Left lung (tissue), 4 donors: ENCODE measurements at regions not wholly inside any gene's neighbourhood (a gene's known extent, or its start where the extent isn't known, plus 50 kb on each side); places are given as distances from the start of the nearest gene placed in this dataset.

Source experiments
- ATAC-seq: fragments of 200-7000 bp; cut with Tn5 transposase; one replicate; pipeline ENCODE4 v1.9.1; 2020; ENCODE audit warnings: moderate library complexity
- DNase-seq, 4 donors: peaks; one replicate each; pipeline ENCODE4 v3.0.0-alpha.2; 2013 to 2020
- H3K27ac ChIP-seq, 2 donors: fragments of 200-600 bp; sonication (generic) in 1 of 2; one replicate each; pipeline versions ENCODE4 v1.5.0 to v1.8.0; 2020 to 2021
- H3K27me3 ChIP-seq, 2 donors: fragments of 200-600 bp; sonication (generic) in 1 of 2; one replicate each; pipeline versions ENCODE4 v1.5.0 to v1.8.0; 2020 to 2021
- H3K36me3 ChIP-seq, 2 donors: fragments of 200-600 bp; sonication (generic) in 1 of 2; one replicate each; pipeline versions ENCODE4 v1.5.0 to v1.8.0; 2020 to 2021
- H3K4me1 ChIP-seq, 2 donors: fragments of 200-600 bp; one replicate each; pipeline ENCODE4 v1.8.0; 2021
- H3K4me3 ChIP-seq, 2 donors: fragments of 200-600 bp; sonication (generic) in 1 of 2; one replicate each; pipeline versions ENCODE4 v1.5.0 to v1.8.0; 2020 to 2021; ENCODE audit warnings: mild to moderate bottlenecking in 1 of 2
- H3K9me3 ChIP-seq, 2 donors: fragments of 200-600 bp; sonication (generic) in 1 of 2; one replicate each; pipeline versions ENCODE4 v1.5.0 to v1.8.0; 2020 to 2021
- CTCF ChIP-seq, 2 donors: fragments of 200-600 bp; sonication (generic) in 1 of 2; IDR thresholded peaks; one replicate each; pipeline versions ENCODE4 v1.5.0 to v1.8.0; 2021; ENCODE audit warnings: antibody characterized with exemption in 2 of 2
- intact Hi-C, 2 donors: fragments of 100-400 bp; cut with DNase I; formaldehyde crosslinking; loops; one replicate each; pipeline versions ENCODE4 v1.11.2 to v1.14.2; 2022
- donor health status: DM: no; HTN: yes; CAD: no.
- donor health status: DM: no; HTN: no; CAD: no.

GRCh38 chr3:152156880-152157279 is 111.8 kb upstream of the MBNL1 start:
- Histone ChIP-seq H3K4me3 (no peak overlapping the region), H3K36me3 (no peaks in the 10 kb centered on the region), H3K4me1 (no peaks in the 10 kb centered on the region), H3K27ac (no peak overlapping the region), H3K9me3 (peaks cover 0 to 6% of the 10 kb centered on the region in 2 donors), H3K27me3 (no peaks in the 10 kb centered on the region)
- no peak for TF ChIP-seq CTCF (IDR thresholded peaks at IDR 0.05)
- ATAC-seq, result no peak
- DNase-seq, result no peak
- intact Hi-C loops, result no loop called here

- H3K36me3 ChIP-seq, result no peaks in the 10 kb centered on the region
- intact Hi-C loops, result no loop called here
- ATAC-seq, result no peak
- no peak for DNase-seq
- no peaks in the 10 kb centered on the region for H3K4me1 ChIP-seq
- H3K27ac ChIP-seq, result no peak overlapping the region
- no peaks in the 10 kb centered on the region for H3K27me3 ChIP-seq
- TF ChIP-seq CTCF (IDR thresholded peaks at IDR 0.05), result no peak
- H3K9me3 ChIP-seq, result peaks cover 0 to 5% of the 10 kb centered on the region in 2 donors
- no peak overlapping the region for H3K4me3 ChIP-seq
Observed at GRCh38 chr3:152157337-152157736, 111.4 kb upstream of the MBNL1 start.

- TF ChIP-seq CTCF (IDR thresholded peaks at IDR 0.05), result no peak
- Histone ChIP-seq H3K36me3 (no peaks in the 10 kb centered on the region), H3K27ac (no peak overlapping the region), H3K27me3 (no peaks in the 10 kb centered on the region), H3K9me3 (peaks cover 0 to 6% of the 10 kb centered on the region in 2 donors), H3K4me3 (no peak overlapping the region), H3K4me1 (no peaks in the 10 kb centered on the region)
- ATAC-seq (no peak), DNase-seq (no peak)
- intact Hi-C loops, result no loop called here
Observed at GRCh38 chr3:152159328-152159727, 109.4 kb upstream of the MBNL1 start.

- ATAC-seq, result no peak
- intact Hi-C loops, result no loop called here
- no peaks in the 10 kb centered on the region for H3K27me3 ChIP-seq
- no peak for TF ChIP-seq CTCF (IDR thresholded peaks at IDR 0.05)
- no peaks in the 10 kb centered on the region for H3K36me3 ChIP-seq
- no peak overlapping the region for H3K4me3 ChIP-seq
- no peak for DNase-seq
- no peak overlapping the region for H3K27ac ChIP-seq
- no peaks in the 10 kb centered on the region for H3K4me1 ChIP-seq
- H3K9me3 ChIP-seq, result peaks cover 0 to 9% of the 10 kb centered on the region in 2 donors
Observed at GRCh38 chr3:152160350-152161011, 108.2 kb upstream of the MBNL1 start.

- intact Hi-C loops, result no loop called here
- DNase-seq, result no peak
- H3K4me1 ChIP-seq, result peaks cover 0 to 17% of the 10 kb centered on the region in 2 donors
Observed at GRCh38 chr3:152172460-152172859, 96.3 kb upstream of the MBNL1 start.

More at GRCh38 chr3:152172460-152172859, 96.3 kb upstream of the MBNL1 start:
- Histone ChIP-seq H3K9me3 (no peaks in the 10 kb centered on the region), H3K27me3 (no peaks in the 10 kb centered on the region), H3K27ac (no peak overlapping the region), H3K36me3 (no peaks in the 10 kb centered on the region), H3K4me3 (no peak overlapping the region)
- no peak for TF ChIP-seq CTCF (IDR thresholded peaks at IDR 0.05)
- no peak for ATAC-seq
